Testis (tissue), 2 donors: ENCODE measurements at regions not wholly inside any gene's neighbourhood (a gene's known extent, or its start where the extent isn't known, plus 50 kb on each side); places are given as distances from the start of the nearest gene placed in this dataset.

ENCODE experiments used
- DNase-seq: peaks from one replicate; pipeline ENCODE4 v3.0.0-alpha.2; 2019
- H3K27ac ChIP-seq, 2 donors: fragments of 200-600 bp; sonication (generic); one replicate each; pipeline ENCODE4 v1.5.1; 2019
- H3K27me3 ChIP-seq: fragments of 200-600 bp; sonication (generic); one replicate; pipeline ENCODE4 v1.5.1; 2019
- H3K36me3 ChIP-seq: fragments of 200-600 bp; sonication (generic); one replicate; pipeline ENCODE4 v1.5.1; 2017; ENCODE audit warnings: low read depth; ENCODE audit errors: missing control alignments
- H3K4me1 ChIP-seq: fragments of 200-600 bp; sonication (generic); one replicate; pipeline ENCODE4 v1.5.1; 2019
- H3K4me3 ChIP-seq, 2 donors: fragments of 200-600 bp; sonication (generic); one replicate each; pipeline ENCODE4 v1.5.1; 2017 to 2019
- H3K9me3 ChIP-seq: fragments of 200-600 bp; sonication (generic); one replicate; pipeline ENCODE4 v1.5.1; 2017
- POLR2A ChIP-seq: fragments of 450-650 bp; IDR thresholded peaks from one replicate; pipeline ENCODE4 v1.6.1; 2017; ENCODE audit warnings: antibody characterized with exemption, mild to moderate bottlenecking, moderate library complexity
- WGBS, 2 donors: methylation state at CpG; one replicate each; pipeline ENCODE4 v1.1.5; 2018; 5-methylcytosine and 5-hydroxymethylcytosine counted together
- intact Hi-C: fragments of 100-400 bp; cut with DNase I; formaldehyde crosslinking; loops from one replicate; pipeline ENCODE4 v1.15.1; 2023; ENCODE audit warnings: low total_unique reads
- TF ChIP-seq, protein P1 (sequence below), 3 experiments: fragments of 450-650 bp in 2 of 3; fragments of 200-600 bp in 1 of 3; sonication (generic) in 1 of 3; IDR thresholded peaks; one replicate each; pipeline ENCODE4 v1.5.1; 2016 to 2019; ENCODE audit warnings: antibody characterized with exemption in 3 of 3, mild to moderate bottlenecking in 2 of 3, moderate library complexity in 1 of 3

DNA sequence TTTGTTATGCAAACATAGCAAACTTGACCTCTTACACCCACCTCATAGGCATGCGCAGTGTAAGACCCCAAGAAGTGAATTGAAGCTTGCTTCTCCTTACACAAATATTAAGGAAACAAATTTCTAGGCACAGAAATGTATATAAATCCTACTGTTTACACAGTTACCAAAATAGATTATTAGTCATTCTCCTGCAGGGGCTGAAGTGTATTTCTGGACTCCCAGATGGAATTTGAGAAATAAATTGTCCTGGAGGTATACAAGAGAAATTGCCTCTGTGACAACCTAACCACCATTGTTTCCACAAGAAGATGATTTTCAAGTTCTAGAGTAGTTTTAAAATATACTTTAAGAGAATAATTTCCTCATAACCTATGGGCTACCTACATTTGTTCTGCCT is 656.0 kb upstream of the MDGA2 start:
- H3K27ac ChIP-seq, result no peak overlapping the region
- H3K27me3 ChIP-seq, result no peaks in the 10 kb centered on the region
- H3K36me3 ChIP-seq, result no peaks in the 10 kb centered on the region
- 94 to 100% methylated on average over 1 of the region's 1 CpG for WGBS, 2 donors
- TF ChIP-seq, protein P1, sequence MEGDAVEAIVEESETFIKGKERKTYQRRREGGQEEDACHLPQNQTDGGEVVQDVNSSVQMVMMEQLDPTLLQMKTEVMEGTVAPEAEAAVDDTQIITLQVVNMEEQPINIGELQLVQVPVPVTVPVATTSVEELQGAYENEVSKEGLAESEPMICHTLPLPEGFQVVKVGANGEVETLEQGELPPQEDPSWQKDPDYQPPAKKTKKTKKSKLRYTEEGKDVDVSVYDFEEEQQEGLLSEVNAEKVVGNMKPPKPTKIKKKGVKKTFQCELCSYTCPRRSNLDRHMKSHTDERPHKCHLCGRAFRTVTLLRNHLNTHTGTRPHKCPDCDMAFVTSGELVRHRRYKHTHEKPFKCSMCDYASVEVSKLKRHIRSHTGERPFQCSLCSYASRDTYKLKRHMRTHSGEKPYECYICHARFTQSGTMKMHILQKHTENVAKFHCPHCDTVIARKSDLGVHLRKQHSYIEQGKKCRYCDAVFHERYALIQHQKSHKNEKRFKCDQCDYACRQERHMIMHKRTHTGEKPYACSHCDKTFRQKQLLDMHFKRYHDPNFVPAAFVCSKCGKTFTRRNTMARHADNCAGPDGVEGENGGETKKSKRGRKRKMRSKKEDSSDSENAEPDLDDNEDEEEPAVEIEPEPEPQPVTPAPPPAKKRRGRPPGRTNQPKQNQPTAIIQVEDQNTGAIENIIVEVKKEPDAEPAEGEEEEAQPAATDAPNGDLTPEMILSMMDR (IDR thresholded peaks at IDR 0.05), result no peak
- no peak for TF ChIP-seq POLR2A
- intact Hi-C loops, result no loop called here
- H3K9me3 ChIP-seq, result no peaks in the 10 kb centered on the region
- H3K4me1 ChIP-seq, result no peaks in the 10 kb centered on the region
- H3K4me3 ChIP-seq, result no peak overlapping the region
- DNase-seq, result no peak

DNA sequence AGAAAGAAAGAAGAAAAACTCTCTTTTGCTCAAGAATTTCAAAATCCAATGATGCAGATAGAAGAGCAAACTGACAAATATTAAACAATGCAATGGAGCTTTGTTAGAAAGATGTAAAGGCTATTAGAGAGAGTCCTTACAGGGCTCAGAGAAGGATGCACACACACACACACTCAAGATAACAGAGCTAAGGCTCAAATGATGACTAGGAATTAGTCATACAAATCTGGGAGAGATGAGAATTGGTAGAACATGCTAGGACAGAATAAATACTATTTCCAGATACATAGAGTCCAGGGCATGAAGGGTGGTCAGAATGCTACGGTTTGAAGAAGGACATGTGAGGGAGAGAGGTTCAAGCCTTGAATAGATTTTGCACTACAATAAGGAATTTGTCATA is 650.1 kb upstream of the MDGA2 start:
- Histone ChIP-seq H3K36me3 (no peaks in the 10 kb centered on the region), H3K27me3 (no peaks in the 10 kb centered on the region), H3K27ac (no peak overlapping the region), H3K4me1 (no peaks in the 10 kb centered on the region), H3K9me3 (no peaks in the 10 kb centered on the region), H3K4me3 (no peak overlapping the region)
- WGBS, 2 donors, result 77 to 82% methylated on average over 1 of the region's 1 CpG
- TF ChIP-seq, protein P1 (IDR thresholded peaks at IDR 0.05), result no peak
- no peak for TF ChIP-seq POLR2A
- intact Hi-C loops, result no loop called here
- no peak for DNase-seq

- no peak for DNase-seq
- Histone ChIP-seq H3K9me3 (no peaks in the 10 kb centered on the region), H3K36me3 (no peaks in the 10 kb centered on the region), H3K27ac (no peak overlapping the region), H3K27me3 (no peaks in the 10 kb centered on the region), H3K4me3 (no peak overlapping the region), H3K4me1 (no peaks in the 10 kb centered on the region)
- intact Hi-C loops, result no loop called here
- WGBS, 2 donors, result 66 to 83% methylated on average over 6 of the region's 6 CpGs
- no peak for TF ChIP-seq POLR2A
- TF ChIP-seq, protein P1 (IDR thresholded peaks at IDR 0.05), result no peak
Measured at GRCh38 chr14:48323665-48324064, 648.3 kb upstream of the MDGA2 start.

- Histone ChIP-seq H3K36me3 (no peaks in the 10 kb centered on the region), H3K4me1 (no peaks in the 10 kb centered on the region), H3K27ac (no peak overlapping the region), H3K9me3 (no peaks in the 10 kb centered on the region), H3K4me3 (no peak overlapping the region), H3K27me3 (no peaks in the 10 kb centered on the region)
- TF ChIP-seq POLR2A, result no peak
- TF ChIP-seq, protein P1 (IDR thresholded peaks at IDR 0.05), result no peak
- no peak for DNase-seq
- intact Hi-C loops, result no loop called here
Measured at GRCh38 chr14:48319823-48320222, 644.4 kb upstream of the MDGA2 start.

DNA sequence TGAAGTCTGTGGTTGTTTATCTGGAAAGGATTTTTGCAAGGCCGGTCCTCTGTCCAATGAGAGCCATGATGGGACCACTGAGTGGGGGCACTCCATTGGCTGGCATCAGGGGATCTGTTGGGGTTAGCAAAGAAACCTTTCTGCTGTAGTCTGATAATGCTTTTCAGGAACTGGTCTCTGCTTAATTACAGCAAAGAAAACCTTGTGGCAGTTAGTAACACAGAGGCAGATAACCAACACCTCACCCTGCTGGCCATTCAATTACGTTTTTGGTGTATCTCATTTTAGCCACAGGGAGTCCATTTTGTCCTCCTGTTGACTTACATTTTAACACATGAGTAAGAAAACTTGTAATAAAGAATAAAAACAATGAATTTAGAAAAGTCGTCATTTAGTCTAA is 629.3 kb upstream of the MDGA2 start:
- no peaks in the 10 kb centered on the region for H3K4me1 ChIP-seq
- H3K27me3 ChIP-seq, result no peaks in the 10 kb centered on the region
- WGBS, 2 donors, result 80 to 85% methylated on average over 3 of the region's 3 CpGs
- H3K4me3 ChIP-seq, result no peak overlapping the region
- H3K9me3 ChIP-seq, result no peaks in the 10 kb centered on the region
- no peak overlapping the region for H3K27ac ChIP-seq
- no peaks in the 10 kb centered on the region for H3K36me3 ChIP-seq
- no peak for TF ChIP-seq POLR2A
- TF ChIP-seq, protein P1 (IDR thresholded peaks at IDR 0.05), result no peak
- intact Hi-C loops, result no loop called here
- DNase-seq, result no peak
